ENCODE measurements at regions not wholly inside any gene's neighbourhood (a gene's known extent, or its start where the extent isn't known, plus 50 kb on each side); places are given as distances from the start of the nearest gene placed in this dataset.
"Not testable (repeated sequence)": the region's sequence is repeated elsewhere in the genome, so short reads cannot be mapped to it uniquely, and the experiment has no call there.

GRCh38 chr20:55329108-55329507, 676.2 kb downstream of the CBLN4 start:
- DNase-seq (ENCODE audit: low spot score in 2 of 2) (no peak), FAIRE-seq (no peak)

- FAIRE-seq (no peak), DNase-seq (ENCODE audit: low spot score in 2 of 2) (no peak)
Observed at GRCh38 chr20:55322745-55323144, 682.6 kb downstream of the CBLN4 start.

GRCh38 chr20:55316753-55317152, 688.6 kb downstream of the CBLN4 start:
- DNase-seq (ENCODE audit: low spot score in 2 of 2) (no peak), FAIRE-seq (no peak)

- not testable (repeated sequence) for FAIRE-seq; DNase-seq (ENCODE audit: low spot score in 2 of 2)
Observed at GRCh38 chr20:55310844-55311243, 694.5 kb downstream of the CBLN4 start.

GRCh38 chr20:55291261-55291660, 714.1 kb downstream of the CBLN4 start:
- DNase-seq (ENCODE audit: low spot score in 2 of 2) (no peak), FAIRE-seq (no peak)

GRCh38 chr20:55283889-55284288, 721.4 kb downstream of the CBLN4 start:
- no peak for FAIRE-seq

GRCh38 chr20:55273149-55273548, 732.2 kb downstream of the CBLN4 start:
- FAIRE-seq (no peak), DNase-seq (ENCODE audit: low spot score in 2 of 2) (no peak)

More at GRCh38 chr20:55283889-55284288, 721.4 kb downstream of the CBLN4 start:
- no peak for DNase-seq (ENCODE audit: low spot score in 2 of 2)

- no peak for FAIRE-seq
- no peak for DNase-seq (ENCODE audit: low spot score in 2 of 2)
Observed at GRCh38 chr20:55271371-55271770, 733.9 kb downstream of the CBLN4 start.

GRCh38 chr20:55269913-55270312, 735.4 kb downstream of the CBLN4 start:
- FAIRE-seq = no peak

GRCh38 chr20:55266361-55266760, 739.0 kb downstream of the CBLN4 start:
- no peak for FAIRE-seq
- no peak for DNase-seq (ENCODE audit: low spot score in 2 of 2)

More at GRCh38 chr20:55269913-55270312, 735.4 kb downstream of the CBLN4 start:
- DNase-seq (ENCODE audit: low spot score in 2 of 2) = no peak

- FAIRE-seq (no peak), DNase-seq (ENCODE audit: low spot score in 2 of 2) (no peak)
Observed at GRCh38 chr20:55264703-55265239, 740.5 kb downstream of the CBLN4 start.

- no peak for DNase-seq (ENCODE audit: low spot score in 2 of 2)
Observed at GRCh38 chr20:55258559-55258958, 746.8 kb downstream of the CBLN4 start.

GRCh38 chr20:55255016-55255415, 750.3 kb downstream of the CBLN4 start:
- FAIRE-seq (no peak), DNase-seq (ENCODE audit: low spot score in 2 of 2) (no peak)

More at GRCh38 chr20:55258559-55258958, 746.8 kb downstream of the CBLN4 start:
- FAIRE-seq = no peak

- FAIRE-seq = no peak
- DNase-seq (ENCODE audit: low spot score in 2 of 2) = no peak
Observed at GRCh38 chr20:55253781-55254180, 751.5 kb downstream of the CBLN4 start.

- DNase-seq (ENCODE audit: low spot score in 2 of 2) = no peak
- no peak for FAIRE-seq
Observed at GRCh38 chr20:55252521-55252920, 752.8 kb downstream of the CBLN4 start.

GRCh38 chr20:55251170-55251569, 754.1 kb downstream of the CBLN4 start:
- DNase-seq (ENCODE audit: low spot score in 2 of 2) (no peak), FAIRE-seq (no peak)

- FAIRE-seq (no peak), DNase-seq (ENCODE audit: low spot score in 2 of 2) (no peak)
Observed at GRCh38 chr20:55242853-55243252, 762.5 kb downstream of the CBLN4 start.

GRCh38 chr20:55239269-55239668, 763.9 kb downstream of the DOK5 start:
- FAIRE-seq = no peak
- no peak for DNase-seq (ENCODE audit: low spot score in 2 of 2)

GRCh38 chr20:55232647-55233046, 757.3 kb downstream of the DOK5 start:
- no peak for DNase-seq (ENCODE audit: low spot score in 2 of 2)
- no peak for FAIRE-seq

- no peak for FAIRE-seq
Observed at GRCh38 chr20:55229451-55229850, 754.1 kb downstream of the DOK5 start.

GRCh38 chr20:55216525-55217242, 741.3 kb downstream of the DOK5 start:
- DNase-seq (ENCODE audit: low spot score in 2 of 2) = no peak
- no peak for FAIRE-seq

More at GRCh38 chr20:55229451-55229850, 754.1 kb downstream of the DOK5 start:
- no peak for DNase-seq (ENCODE audit: low spot score in 2 of 2)

- DNase-seq (ENCODE audit: low spot score in 2 of 2) (no peak), FAIRE-seq (no peak)
Observed at GRCh38 chr20:55213653-55214052, 738.3 kb downstream of the DOK5 start.

All from frontal cortex (tissue), 3 donors.